ENCODE measurements at regions not wholly inside any gene's neighbourhood (a gene's known extent, or its start where the extent isn't known, plus 50 kb on each side); places are given as distances from the start of the nearest gene placed in this dataset.

- Histone ChIP-seq H3K36me3 (peaks cover 5% of the 10 kb centered on the region), H3K9me3 (no peaks in the 10 kb centered on the region), H3K27ac (no peak overlapping the region), H3K4me3 (no peak overlapping the region), H3K27me3 (no peaks in the 10 kb centered on the region), H3K4me1 (no peaks in the 10 kb centered on the region)
- DNase-seq (no peak), ATAC-seq (no peak)
- no peak for TF ChIP-seq CTCF (IDR thresholded peaks at IDR 0.05)
- intact Hi-C loops (cut with DNase I) = no loop called here
Measured at GRCh38 chr4:20520901-20521300, 179.4 kb upstream of the PACRGL start.

GRCh38 chr4:20528508-20528907, 171.8 kb upstream of the PACRGL start:
- H3K4me1 ChIP-seq = no peaks in the 10 kb centered on the region
- no peak for ATAC-seq
- H3K36me3 ChIP-seq = peaks cover 5% of the 10 kb centered on the region
- no peak for DNase-seq
- no peak overlapping the region for H3K4me3 ChIP-seq
- no peaks in the 10 kb centered on the region for H3K9me3 ChIP-seq
- TF ChIP-seq CTCF (IDR thresholded peaks at IDR 0.05) = no peak
- intact Hi-C loops (cut with DNase I) = no loop called here
- no peak overlapping the region for H3K27ac ChIP-seq
- H3K27me3 ChIP-seq = no peaks in the 10 kb centered on the region

- TF ChIP-seq CTCF (IDR thresholded peaks at IDR 0.05) = no peak
- DNase-seq (no peak), ATAC-seq (no peak)
- Histone ChIP-seq H3K4me1 (no peaks in the 10 kb centered on the region), H3K9me3 (no peaks in the 10 kb centered on the region), H3K4me3 (no peak overlapping the region), H3K27me3 (no peaks in the 10 kb centered on the region), H3K36me3 (no peaks in the 10 kb centered on the region), H3K27ac (no peak overlapping the region)
- intact Hi-C loops (cut with DNase I) = no loop called here
Measured at GRCh38 chr4:20529691-20530090, 170.6 kb upstream of the PACRGL start.

- Histone ChIP-seq H3K4me3 (no peak overlapping the region), H3K9me3 (no peaks in the 10 kb centered on the region), H3K4me1 (no peaks in the 10 kb centered on the region), H3K36me3 (no peaks in the 10 kb centered on the region), H3K27me3 (no peaks in the 10 kb centered on the region), H3K27ac (no peak overlapping the region)
- no peak for TF ChIP-seq CTCF (IDR thresholded peaks at IDR 0.05)
- ATAC-seq (no peak), DNase-seq (no peak)
- intact Hi-C loops (cut with DNase I) = no loop called here
Measured at GRCh38 chr4:20532116-20532790, 168.0 kb upstream of the PACRGL start.

- H3K9me3 ChIP-seq = no peaks in the 10 kb centered on the region
- DNase-seq (no peak), ATAC-seq (no peak)
- no peaks in the 10 kb centered on the region for H3K36me3 ChIP-seq
- no peaks in the 10 kb centered on the region for H3K27me3 ChIP-seq
- intact Hi-C loops (cut with DNase I) = no loop called here
- no peaks in the 10 kb centered on the region for H3K4me1 ChIP-seq
- no peak for TF ChIP-seq CTCF (IDR thresholded peaks at IDR 0.05)
- no peak overlapping the region for H3K27ac ChIP-seq
- no peak overlapping the region for H3K4me3 ChIP-seq
Measured at GRCh38 chr4:20532871-20533870, 167.1 kb upstream of the PACRGL start.
